ENCODE measurements at regions not wholly inside any gene's neighbourhood (a gene's known extent, or its start where the extent isn't known, plus 50 kb on each side); places are given as distances from the start of the nearest gene placed in this dataset.

GRCh38 chr12:89179245-89179644 is 173.1 kb downstream of the DUSP6 start:
- Histone ChIP-seq H3K9me2 (ENCODE audit: insufficient read depth) (no peaks in the 10 kb centered on the region), H3K27me3 (ENCODE audit: insufficient read depth, low read depth) (no peaks in the 10 kb centered on the region), H3K36me3 (ENCODE audit: low read depth) (no peaks in the 10 kb centered on the region), H3K27ac (peak overlapping the region; percentile 68), H3K79me2 (ENCODE audit: low read depth) (no peaks in the 10 kb centered on the region), H3K9me3 (ENCODE audit: insufficient read depth, low read depth) (peaks cover 8% of the 10 kb centered on the region; the same call in 1 of the 2 replicates), H2AFZ (no peak overlapping the region), H3K4me1 (replicated peaks; ENCODE audit: insufficient read depth) (peaks cover 50% of the 10 kb centered on the region), H3F3A (ENCODE audit: insufficient read depth, low read depth) (peaks cover 22% of the 10 kb centered on the region), H3K4me2 (peak overlapping the region; percentile 44), H4K20me1 (ENCODE audit: insufficient read depth) (no peaks in the 10 kb centered on the region), H3K4me3 (no peak overlapping the region)
- intact Hi-C loops (cut with micrococcal nuclease; ENCODE audit: unreplicated experiment) = no loop called here
- TF ChIP-seq EZH2 (IDR thresholded peaks at IDR 0.05; ENCODE audit: low read depth) = no peak
- TF ChIP-seq, protein P1, sequence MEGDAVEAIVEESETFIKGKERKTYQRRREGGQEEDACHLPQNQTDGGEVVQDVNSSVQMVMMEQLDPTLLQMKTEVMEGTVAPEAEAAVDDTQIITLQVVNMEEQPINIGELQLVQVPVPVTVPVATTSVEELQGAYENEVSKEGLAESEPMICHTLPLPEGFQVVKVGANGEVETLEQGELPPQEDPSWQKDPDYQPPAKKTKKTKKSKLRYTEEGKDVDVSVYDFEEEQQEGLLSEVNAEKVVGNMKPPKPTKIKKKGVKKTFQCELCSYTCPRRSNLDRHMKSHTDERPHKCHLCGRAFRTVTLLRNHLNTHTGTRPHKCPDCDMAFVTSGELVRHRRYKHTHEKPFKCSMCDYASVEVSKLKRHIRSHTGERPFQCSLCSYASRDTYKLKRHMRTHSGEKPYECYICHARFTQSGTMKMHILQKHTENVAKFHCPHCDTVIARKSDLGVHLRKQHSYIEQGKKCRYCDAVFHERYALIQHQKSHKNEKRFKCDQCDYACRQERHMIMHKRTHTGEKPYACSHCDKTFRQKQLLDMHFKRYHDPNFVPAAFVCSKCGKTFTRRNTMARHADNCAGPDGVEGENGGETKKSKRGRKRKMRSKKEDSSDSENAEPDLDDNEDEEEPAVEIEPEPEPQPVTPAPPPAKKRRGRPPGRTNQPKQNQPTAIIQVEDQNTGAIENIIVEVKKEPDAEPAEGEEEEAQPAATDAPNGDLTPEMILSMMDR (conservative IDR thresholded peaks at IDR 0.05) = no peak
- CTCF ChIA-PET = no interaction called here
- DNase-seq = peak in 1 of 2 experiments; percentile 51
- BruUV-seq (replicated peaks) = no TSS peak
- POLR2A ChIA-PET (ENCODE audit: unreplicated experiment) = no interaction called here

DNA sequence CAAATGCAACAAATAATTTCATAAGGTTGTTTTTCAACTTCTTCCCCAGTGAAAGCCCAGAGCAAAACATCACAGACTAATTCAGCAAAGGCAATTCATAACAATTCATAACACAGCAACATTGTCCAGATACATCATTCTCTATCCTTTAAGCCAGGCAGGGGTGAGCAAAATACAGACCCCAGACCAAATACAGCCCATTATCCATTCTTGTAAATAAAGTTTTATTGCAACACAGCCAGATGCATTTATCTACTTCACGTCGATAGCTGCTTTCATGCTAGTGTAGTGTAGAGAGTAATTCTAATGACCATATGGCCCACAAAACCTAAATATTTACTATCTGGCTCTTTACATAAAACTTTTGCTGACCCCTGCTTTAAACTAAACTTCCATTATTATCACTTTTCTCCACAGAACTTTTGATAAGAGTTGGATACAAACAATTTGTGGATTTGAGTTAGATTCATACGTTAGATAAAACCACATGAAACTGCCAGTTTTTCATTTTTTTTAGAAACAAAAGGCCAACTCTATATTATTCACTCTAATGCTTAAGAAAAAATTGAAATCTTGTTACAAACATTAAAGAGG is 174.4 kb downstream of the DUSP6 start:
- DNase-seq = no peak
- POLR2A ChIA-PET (ENCODE audit: unreplicated experiment) = no interaction called here
- no peak overlapping the region for H2AFZ ChIP-seq

GRCh38 chr12:89176676-89177075 is 175.6 kb downstream of the DUSP6 start:
- H3K9me3 ChIP-seq (ENCODE audit: insufficient read depth, low read depth) = 0 out of 2 replicates have a peak, but pooled peaks cover 3% of the 10 kb centered on the region
- H3K79me2 ChIP-seq (ENCODE audit: low read depth) = no peaks in the 10 kb centered on the region
- TF ChIP-seq, protein P1 (conservative IDR thresholded peaks at IDR 0.05) = no peak
- no peak for TF ChIP-seq EZH2 (IDR thresholded peaks at IDR 0.05; ENCODE audit: low read depth)
- H3F3A ChIP-seq (ENCODE audit: insufficient read depth, low read depth) = peaks cover 11% of the 10 kb centered on the region
- no peaks in the 10 kb centered on the region for H4K20me1 ChIP-seq (ENCODE audit: insufficient read depth)
- ChIA-PET CTCF (no interaction called here), POLR2A (ENCODE audit: unreplicated experiment) (interaction anchor here (0.6 kb wide), 1 partner anchor 63 kb away, joined by 6 read pairs; no protein-coding TSS in a partner anchor)
- no peak overlapping the region for H3K4me2 ChIP-seq
- H3K36me3 ChIP-seq (ENCODE audit: low read depth) = no peaks in the 10 kb centered on the region
- DNase-seq = no peak
- H3K27me3 ChIP-seq (ENCODE audit: insufficient read depth, low read depth) = no peaks in the 10 kb centered on the region
- no peak overlapping the region for H3K4me3 ChIP-seq
- H2AFZ ChIP-seq = no peak overlapping the region
- BruUV-seq (replicated peaks) = no TSS peak
- no peaks in the 10 kb centered on the region for H3K9me2 ChIP-seq (ENCODE audit: insufficient read depth)
- peaks cover 32% of the 10 kb centered on the region for H3K4me1 ChIP-seq (replicated peaks; ENCODE audit: insufficient read depth)
- intact Hi-C loops (cut with micrococcal nuclease; ENCODE audit: unreplicated experiment) = no loop called here
- no peak overlapping the region for H3K27ac ChIP-seq

More for the DNA sequence above, 174.4 kb downstream of the DUSP6 start:
- H3F3A ChIP-seq (ENCODE audit: insufficient read depth, low read depth) = peaks cover 15% of the 10 kb centered on the region
- H3K4me3 ChIP-seq = no peak overlapping the region
- TF ChIP-seq, protein P1 (conservative IDR thresholded peaks at IDR 0.05) = no peak
- TF ChIP-seq EZH2 (IDR thresholded peaks at IDR 0.05; ENCODE audit: low read depth) = no peak
- no peak overlapping the region for H3K4me2 ChIP-seq
- BruUV-seq (replicated peaks) = no TSS peak
- H3K9me3 ChIP-seq (ENCODE audit: insufficient read depth, low read depth) = 0 out of 2 replicates have a peak, but pooled peaks cover 3% of the 10 kb centered on the region
- H3K36me3 ChIP-seq (ENCODE audit: low read depth) = no peaks in the 10 kb centered on the region
- intact Hi-C loops (cut with micrococcal nuclease; ENCODE audit: unreplicated experiment) = no loop called here
- H3K27ac ChIP-seq = no peak overlapping the region
- CTCF ChIA-PET = no interaction called here
- H3K79me2 ChIP-seq (ENCODE audit: low read depth) = no peaks in the 10 kb centered on the region
- H4K20me1 ChIP-seq (ENCODE audit: insufficient read depth) = no peaks in the 10 kb centered on the region
- no peaks in the 10 kb centered on the region for H3K27me3 ChIP-seq (ENCODE audit: insufficient read depth, low read depth)
- no peaks in the 10 kb centered on the region for H3K9me2 ChIP-seq (ENCODE audit: insufficient read depth)
- peaks cover 42% of the 10 kb centered on the region for H3K4me1 ChIP-seq (replicated peaks; ENCODE audit: insufficient read depth)
